OCI-LY7 (cell line): ENCODE measurements at regions not wholly inside any gene's neighbourhood (a gene's known extent, or its start where the extent isn't known, plus 50 kb on each side); places are given as distances from the start of the nearest gene placed in this dataset.

Experiments
- EZH2phosphoT487 ChIP-seq: fragments of 200-600 bp; sonication (generic); IDR thresholded peaks from 2 replicates; pipeline ENCODE4 v1.6.1; 2018; ENCODE audit warnings: low read depth, borderline replicate concordance, mild to moderate bottlenecking, mixed run types, antibody characterized with exemption, low read length, moderate library complexity, mixed read lengths
- TF ChIP-seq, protein P1 (sequence below): fragments of 200-600 bp; sonication (generic); conservative IDR thresholded peaks from 2 replicates; pipeline ENCODE4 v1.5.1; 2014; ENCODE audit warnings: mild to moderate bottlenecking, antibody characterized with exemption, low read length, moderate library complexity, mixed read lengths

GRCh38 chr2:120578576-120579352 is 156.9 kb upstream of the GLI2 start:
- TF ChIP-seq, protein P1, sequence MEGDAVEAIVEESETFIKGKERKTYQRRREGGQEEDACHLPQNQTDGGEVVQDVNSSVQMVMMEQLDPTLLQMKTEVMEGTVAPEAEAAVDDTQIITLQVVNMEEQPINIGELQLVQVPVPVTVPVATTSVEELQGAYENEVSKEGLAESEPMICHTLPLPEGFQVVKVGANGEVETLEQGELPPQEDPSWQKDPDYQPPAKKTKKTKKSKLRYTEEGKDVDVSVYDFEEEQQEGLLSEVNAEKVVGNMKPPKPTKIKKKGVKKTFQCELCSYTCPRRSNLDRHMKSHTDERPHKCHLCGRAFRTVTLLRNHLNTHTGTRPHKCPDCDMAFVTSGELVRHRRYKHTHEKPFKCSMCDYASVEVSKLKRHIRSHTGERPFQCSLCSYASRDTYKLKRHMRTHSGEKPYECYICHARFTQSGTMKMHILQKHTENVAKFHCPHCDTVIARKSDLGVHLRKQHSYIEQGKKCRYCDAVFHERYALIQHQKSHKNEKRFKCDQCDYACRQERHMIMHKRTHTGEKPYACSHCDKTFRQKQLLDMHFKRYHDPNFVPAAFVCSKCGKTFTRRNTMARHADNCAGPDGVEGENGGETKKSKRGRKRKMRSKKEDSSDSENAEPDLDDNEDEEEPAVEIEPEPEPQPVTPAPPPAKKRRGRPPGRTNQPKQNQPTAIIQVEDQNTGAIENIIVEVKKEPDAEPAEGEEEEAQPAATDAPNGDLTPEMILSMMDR = no peak
- TF ChIP-seq EZH2phosphoT487 = no peak
